ENCODE measurements at regions not wholly inside any gene's neighbourhood (a gene's known extent, or its start where the extent isn't known, plus 50 kb on each side); places are given as distances from the start of the nearest gene placed in this dataset.
"Not testable (repeated sequence)": the region's sequence is repeated elsewhere in the genome, so short reads cannot be mapped to it uniquely, and the experiment has no call there.

- no peak for DNase-seq
These were observed 54.4 kb upstream of the CPHXL start for GRCh38 chr16:75780669-75781068.

DNA sequence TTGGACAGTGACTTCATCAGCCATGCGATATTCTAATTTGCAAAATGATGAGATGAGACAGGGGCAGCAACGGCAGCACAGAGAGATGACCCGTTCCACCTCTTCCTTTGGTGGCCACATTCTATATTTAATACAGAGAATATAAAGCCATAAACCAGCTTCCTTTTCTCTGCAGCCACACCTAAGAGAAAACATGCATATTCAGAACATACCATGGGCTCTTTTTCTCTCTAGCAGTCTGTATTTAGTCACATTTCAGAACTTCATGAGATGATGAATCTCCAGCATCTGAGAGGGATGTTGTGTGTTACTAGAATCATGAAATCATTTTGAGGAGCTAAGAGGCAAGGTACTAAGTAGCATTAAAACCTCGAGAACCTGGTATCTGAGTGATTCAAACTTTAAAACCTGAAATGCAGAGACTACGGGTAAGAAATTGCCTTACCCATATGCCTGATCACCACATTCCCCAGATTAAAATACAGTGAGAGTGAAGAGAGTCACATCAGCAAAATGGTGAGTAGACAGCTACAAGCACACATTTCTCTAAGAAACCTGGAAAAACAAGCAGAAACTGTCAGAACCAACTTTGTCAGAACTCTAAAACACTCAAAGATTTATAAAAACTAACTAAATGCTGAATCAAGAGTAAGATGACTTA, 55.5 kb upstream of the CPHXL start:
- no peak for DNase-seq

GRCh38 chr16:75787440-75787839, 61.1 kb upstream of the CPHXL start:
- DNase-seq = no peak

GRCh38 chr16:75789237-75789636, 62.9 kb upstream of the CPHXL start:
- peak; percentile 16 to 45 for DNase-seq

DNA sequence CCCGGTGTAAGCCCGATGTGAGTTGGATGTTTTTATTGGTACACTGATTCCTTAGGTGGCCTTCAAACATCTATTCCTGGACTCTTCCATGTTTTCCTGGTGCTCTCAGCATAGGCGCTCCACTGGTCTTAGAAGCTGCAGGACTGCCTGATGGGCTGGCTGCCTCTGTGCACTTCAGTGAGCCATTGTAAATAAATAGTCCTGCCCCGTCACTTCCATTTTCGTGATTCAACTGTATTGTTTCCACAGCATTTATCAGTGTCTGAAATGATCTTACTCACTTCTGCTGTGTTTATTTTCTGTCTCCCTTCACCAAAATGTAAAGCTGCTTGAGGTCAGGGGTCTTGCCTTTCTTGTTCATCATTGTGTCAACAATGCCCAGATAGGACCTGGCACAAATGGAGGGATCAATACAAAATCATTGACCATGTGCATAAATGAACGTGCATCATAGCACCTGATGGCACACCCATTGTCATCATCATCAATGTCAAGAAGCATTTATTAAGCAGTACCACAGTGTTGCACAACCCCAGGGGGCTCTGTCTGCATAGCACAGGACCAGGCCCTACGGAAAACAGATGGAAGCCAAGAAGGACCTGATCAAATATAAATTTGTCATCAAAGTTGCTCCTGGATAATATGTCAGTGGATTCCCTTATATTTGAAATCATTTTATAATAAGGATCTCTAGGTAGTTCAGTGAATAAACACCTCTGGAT, 66.6 kb upstream of the CPHXL start:
- no peak for DNase-seq

DNA sequence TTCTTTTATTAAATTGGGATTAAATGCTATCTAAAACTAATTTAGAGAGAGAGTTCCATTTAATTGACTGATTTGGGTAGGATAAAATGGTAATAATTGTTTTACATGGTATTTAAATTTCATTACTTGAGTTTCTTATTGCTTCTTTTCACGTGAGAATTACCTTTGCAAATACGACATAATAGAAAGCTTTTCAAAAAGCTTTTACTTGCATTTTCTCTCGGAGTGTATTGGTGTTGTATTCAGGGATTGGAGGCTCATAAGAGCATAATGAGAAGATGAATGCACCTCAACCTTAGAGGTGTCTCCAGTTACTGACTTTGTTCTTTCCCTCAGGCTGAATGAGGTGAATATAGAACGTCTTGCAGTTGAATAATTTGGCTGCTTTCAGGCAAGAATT, 67.4 kb upstream of the CPHXL start:
- no peak for DNase-seq

DNA sequence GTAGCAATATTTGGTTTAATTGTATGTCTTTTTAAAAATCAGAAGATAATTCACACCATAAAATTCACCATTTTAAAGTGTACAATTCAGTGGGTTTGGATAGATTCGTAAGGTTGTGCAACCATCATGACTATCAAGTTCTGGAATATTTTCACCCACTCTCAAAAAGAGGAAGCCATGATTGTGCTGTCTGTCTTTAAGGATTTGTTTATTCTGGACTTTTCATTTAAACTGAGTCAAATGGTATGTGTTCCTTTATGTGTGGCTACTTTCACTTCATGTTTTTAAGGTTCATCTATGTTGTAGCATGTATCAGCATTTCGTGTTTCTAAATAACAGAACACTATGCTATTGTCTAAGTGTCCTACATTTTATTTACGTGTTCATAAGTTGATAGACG, 68.1 kb upstream of the CPHXL start:
- no peak for DNase-seq

DNA sequence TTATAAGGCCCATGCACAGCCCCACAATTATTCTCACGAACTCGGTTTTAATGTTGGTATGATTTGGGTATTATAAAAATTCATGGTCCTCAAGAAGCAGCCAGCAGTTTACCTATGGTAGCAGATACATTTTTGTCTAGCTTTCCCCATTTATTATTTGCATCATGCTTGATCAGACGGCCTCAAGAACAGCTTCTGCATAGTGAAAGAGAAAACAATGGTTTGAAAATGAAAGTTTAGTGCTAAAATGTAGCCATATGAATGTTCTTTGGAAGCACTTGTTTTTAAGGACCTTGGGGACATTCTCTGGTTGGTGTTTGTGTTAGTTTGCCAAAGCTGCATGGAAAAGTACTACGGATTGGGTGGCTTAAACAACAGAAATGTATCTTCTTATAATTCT, 72.4 kb upstream of the CPHXL start:
- DNase-seq = no peak

DNA sequence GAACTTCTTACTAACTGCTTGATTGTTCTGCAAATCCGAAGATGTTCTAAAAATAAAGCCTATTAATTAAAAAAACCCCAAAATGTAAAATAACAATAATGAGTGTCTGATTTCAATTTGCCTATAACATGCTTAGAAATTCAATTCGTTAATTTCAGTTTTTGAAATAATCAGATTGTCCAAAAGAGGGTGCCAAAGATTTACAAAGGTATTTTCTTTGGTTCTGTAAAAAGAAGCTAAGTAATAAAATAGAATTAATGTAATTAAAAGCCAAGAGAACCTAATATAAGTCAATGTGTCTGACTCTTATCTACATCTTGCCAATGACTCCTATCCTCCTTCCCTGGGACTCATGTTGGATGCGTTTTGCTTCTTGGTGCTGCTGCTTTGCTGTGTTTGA, 75.0 kb upstream of the CPHXL start:
- DNase-seq = no peak

DNA sequence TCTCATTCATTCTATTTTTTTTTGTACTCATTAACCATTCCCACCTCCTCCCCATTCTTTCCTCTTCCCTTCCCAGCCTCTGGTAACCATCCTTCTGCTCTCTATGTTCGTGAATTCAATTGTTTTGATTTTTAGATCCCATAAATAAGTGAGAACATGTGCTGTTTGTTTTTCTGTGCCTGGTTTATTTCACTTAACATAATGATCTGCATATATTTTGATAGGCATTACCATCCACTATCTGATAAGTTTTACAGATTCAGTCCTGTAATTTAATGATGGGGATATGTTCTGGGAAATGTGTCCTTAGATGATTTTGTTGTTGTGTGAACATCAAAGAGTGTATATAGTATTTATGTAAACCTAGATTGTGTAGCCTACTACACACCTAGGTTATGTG, 77.5 kb upstream of the CPHXL start:
- no peak for DNase-seq

- DNase-seq = no peak
These were observed 78.1 kb upstream of the CPHXL start for GRCh38 chr16:75804368-75804767.

- no peak for DNase-seq
These were observed 79.7 kb upstream of the CPHXL start for GRCh38 chr16:75805946-75806345.

- DNase-seq = no peak
These were observed 80.2 kb upstream of the CPHXL start for GRCh38 chr16:75806487-75806886.

DNA sequence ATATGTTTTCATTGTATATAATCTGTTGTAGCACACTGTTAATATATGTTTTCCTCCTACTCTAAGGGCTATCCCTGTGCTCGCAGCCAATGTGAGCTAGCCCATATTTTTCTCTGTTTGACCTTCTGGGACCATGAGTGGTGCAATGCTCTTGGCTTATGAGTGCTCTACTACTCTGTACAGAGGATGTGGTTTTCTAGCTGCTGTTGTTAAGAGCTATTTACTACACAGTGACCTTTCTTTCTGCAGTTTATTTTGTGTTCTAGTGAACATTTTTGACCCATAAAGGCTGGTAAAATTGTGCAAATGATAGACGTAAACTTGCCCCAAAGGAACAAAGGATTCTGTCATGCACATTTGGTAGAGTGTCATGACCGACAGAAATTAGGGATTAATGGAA, 84.1 kb upstream of the CPHXL start:
- DNase-seq = no peak

GRCh38 chr16:75811020-75811634, 84.8 kb upstream of the CPHXL start:
- DNase-seq = no peak

GRCh38 chr16:75818491-75818890, 92.2 kb upstream of the CPHXL start:
- DNase-seq = no peak

GRCh38 chr16:75820672-75821071, 94.4 kb upstream of the CPHXL start:
- DNase-seq = no peak

- no peak for DNase-seq
These were observed 94.8 kb upstream of the CPHXL start for GRCh38 chr16:75821117-75821516.

DNA sequence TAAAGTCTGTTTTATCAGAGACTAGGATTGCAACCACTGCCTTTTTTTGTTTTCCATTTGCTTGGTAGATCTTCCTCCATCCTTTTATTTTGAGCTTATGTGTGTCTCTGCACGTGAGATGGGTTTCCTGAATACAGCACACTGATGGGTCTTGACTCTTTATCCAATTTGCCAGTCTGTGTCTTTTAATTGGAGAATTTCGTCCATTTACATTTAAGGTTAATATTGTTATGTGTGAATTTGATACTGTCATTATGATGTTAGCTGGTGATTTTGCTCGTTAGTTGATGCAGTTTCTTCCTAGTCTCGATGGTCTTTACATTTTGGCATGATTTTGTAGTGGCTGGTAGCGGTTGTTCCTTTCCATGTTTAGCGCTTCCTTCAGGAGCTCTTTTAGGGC, 99.5 kb upstream of the CPHXL start:
- not testable (repeated sequence) for DNase-seq

DNA sequence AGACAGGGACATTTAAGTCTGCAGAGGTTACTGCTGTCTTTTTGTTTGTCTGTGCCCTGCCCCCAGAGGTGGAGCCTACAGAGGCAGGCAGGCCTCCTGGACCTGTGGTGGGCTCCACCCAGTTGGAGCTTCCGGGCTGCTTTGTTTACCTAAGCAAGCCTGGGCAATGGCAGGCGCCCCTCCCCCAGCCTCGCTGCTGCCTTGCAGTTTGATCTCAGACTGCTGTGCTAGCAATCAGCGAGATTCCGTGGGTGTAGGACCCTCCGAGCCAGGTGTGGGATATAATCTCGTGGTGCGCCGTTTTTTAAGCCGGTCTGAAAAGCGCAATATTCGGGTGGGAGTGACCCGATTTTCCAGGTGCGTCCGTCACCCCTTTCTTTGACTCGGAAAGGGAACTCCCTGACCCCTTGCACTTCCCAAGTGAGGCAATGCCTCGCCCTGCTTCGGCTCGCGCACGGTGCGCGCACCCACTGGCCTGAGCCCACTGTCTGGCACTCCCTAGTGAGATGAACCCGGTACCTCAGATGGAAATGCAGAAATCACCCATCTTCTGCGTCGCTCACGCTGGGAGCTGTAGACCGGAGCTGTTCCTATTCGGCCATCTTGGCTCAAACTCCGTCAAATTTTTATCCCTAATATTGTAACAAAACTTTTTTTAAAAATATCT, 101.2 kb upstream of the CPHXL start:
- DNase-seq = not testable (repeated sequence)

GRCh38 chr16:75833385-75833784, 107.1 kb upstream of the CPHXL start:
- DNase-seq = not testable (repeated sequence)

GRCh38 chr16:75836347-75837010, 110.2 kb upstream of the CPHXL start:
- DNase-seq = no peak

Measured in right lung (tissue), 2 donors.